GM18868 (cell line): ENCODE measurements at regions not wholly inside any gene's neighbourhood (a gene's known extent, or its start where the extent isn't known, plus 50 kb on each side); places are given as distances from the start of the nearest gene placed in this dataset.

Experiments used
- ATAC-seq: cut with Tn5 transposase; IDR thresholded peaks from one replicate; pipeline ENCODE4 v1.9.1; 2021; ENCODE audit warnings: mild to moderate bottlenecking, moderate library complexity; ENCODE audit not compliant: unreplicated experiment

DNA sequence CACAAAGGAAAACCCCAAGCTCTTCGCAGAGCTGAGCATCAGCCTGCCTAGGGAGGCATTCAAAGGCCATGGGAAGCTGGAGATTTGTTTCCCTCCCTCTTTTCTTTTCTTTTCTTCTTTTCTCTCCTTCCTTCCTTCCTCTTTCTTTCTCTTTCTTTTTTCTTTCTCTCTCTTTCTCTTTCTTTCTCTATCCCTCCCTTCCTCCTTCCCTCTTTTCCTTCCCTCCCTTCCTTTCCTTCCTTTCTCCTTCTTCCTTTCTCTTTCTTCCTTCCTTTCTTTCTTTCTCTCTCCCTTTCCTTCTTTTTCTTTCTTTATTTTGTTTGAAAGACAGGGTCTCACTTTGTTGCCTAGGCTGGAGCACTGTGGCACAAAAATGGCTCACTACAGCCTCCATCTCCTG lies 168.4 kb upstream of the ARL4C start:
- no peak for ATAC-seq

DNA sequence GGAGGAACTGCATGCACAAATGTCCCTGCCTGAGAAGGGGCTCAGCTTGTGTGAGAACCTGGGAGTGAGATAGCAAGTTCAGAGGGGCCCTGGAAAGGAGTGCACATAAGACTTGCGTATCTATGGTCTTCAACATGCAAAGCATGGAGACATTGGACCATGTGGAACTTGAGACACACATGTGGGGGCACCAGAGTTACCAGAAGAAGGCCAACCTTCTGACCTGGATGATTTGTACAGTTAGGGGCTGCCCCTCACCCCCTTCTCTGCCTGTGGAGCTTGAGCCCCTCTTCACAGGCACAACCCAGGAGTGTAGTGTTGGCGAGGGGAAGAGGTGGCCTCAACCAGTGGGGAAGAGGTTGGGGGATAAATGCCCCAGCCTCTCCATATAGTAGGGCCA lies 165.0 kb upstream of the ARL4C start:
- no peak for ATAC-seq

DNA sequence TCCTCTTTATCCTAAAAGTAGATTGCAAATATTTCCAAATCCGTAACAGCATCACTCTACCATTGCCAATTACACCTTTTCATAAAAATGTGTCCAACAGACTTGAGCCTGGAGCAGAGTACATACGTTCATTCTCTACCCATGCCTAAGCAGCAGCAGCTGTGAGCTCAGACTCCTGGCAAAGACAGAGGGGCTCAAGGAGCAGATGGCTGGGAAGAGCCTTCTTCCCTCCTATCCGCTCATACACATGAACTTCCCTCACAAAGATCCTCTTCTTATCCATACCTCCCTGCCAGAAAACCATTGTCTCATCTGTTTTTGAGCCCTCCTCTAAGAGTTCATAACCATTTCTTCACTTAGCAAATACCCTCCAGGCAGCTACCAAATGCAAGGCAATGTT lies 164.3 kb upstream of the ARL4C start:
- no peak for ATAC-seq

DNA sequence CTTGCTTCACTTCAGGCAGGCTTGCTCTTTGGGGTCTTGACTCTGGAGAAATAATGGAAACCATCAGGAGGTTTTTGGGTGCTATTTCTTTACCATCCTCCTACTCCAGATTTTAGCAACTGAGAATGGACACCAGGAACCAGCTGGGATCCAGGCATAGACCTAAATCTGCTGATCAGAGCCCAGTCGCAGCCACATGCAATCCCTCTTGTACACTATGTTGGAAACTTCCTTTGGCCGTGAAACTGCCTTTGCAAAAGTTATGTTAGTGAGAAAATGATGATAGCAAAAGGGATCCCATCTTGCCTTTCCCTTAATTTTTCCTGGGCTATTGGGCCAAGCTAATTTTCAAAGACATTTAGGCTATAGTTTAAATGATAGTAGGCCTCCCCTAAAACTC lies 158.8 kb upstream of the ARL4C start:
- no peak for ATAC-seq

DNA sequence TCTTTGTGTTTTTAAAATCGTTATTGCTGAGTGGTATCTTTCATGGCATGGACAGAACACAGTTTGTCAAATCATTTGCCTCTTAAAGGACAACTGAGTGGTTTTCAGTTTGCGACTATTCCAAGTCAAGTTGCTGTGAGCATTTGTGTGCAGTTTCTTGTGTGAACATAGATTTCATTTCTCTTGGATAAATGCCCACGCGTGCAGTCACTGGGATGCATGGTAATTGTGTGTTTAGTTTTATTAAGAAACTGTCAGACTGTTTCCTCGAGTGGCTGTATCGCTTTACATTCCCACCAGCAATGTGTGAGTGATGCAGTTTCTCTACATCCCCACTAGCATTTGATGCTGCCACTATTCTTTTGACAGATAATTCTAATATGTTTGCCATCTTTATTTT lies 154.0 kb upstream of the ARL4C start:
- no peak for ATAC-seq

DNA sequence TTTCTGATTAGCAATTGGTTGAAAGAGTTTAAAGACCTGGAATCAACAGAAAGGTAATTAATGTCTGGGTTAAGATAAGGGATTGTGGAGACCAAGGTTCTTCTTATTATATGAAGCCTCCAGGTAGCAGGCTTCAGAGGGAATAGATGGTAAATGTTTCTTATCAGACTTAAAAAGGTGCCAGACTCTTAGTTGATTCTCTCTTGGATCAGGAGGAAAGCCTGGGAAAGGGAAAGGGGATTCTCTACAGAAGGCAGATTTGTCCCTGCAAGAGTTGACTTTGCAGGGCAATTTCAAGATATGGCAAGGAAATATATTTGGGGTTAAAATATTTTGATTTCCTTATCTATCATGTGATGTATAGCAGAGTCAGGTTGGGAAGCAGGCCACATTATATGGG lies 153.1 kb upstream of the ARL4C start:
- no peak for ATAC-seq

DNA sequence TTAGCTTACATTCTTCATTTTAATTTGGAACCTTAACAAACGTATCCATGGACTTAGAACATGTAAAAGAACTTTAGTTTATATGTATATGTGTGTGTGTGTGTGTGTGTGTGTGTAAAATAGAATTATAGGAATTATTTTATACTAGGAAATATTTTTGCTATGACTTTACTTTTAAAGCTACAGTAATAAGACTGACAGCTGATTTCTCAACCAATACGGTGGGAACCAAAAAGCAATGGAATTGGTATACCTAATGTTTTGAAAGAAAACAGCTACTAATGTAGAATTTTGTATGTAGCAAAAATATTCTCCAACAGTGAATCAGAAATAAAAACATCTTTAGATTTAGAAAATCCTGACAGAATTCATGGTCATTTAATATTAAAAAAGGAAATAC lies 146.5 kb upstream of the ARL4C start:
- ATAC-seq = no peak

DNA sequence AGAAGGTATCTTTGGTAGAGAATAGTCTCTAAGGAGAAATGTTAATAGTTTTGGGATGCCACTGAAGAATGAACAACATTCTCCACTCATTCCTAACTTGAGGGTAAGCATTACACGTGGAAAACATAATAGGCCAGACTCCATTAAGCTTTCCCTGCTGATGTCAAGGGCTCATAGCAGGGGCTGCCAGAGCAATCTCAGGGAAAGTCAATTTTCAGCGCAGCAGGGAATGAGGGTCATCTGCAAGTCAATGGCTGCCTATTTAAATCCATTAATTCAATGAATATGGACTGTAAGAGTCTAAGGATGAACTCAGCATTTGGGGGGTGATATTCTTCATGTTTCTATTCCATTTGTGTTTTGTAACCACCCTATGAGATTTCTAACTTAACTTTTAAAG lies 144.2 kb upstream of the ARL4C start:
- no peak for ATAC-seq

DNA sequence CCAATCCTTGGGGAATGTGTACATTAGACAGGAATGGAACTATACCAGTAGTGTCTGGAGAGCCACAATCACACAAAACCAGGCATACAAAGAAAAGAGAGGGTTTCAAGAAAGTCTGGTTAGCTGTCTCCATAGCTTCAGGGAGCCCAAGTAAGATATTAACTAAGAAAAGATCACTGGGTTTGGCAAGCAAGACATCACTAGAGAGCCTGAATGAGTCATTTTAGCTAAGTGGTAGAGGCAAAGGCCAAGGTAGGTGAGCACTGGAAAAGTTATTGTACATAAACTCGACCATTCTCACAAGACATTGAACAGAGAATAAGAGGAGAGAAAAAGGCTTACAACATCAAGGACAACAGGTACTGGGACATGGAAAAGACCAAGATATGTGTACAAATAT lies 143.8 kb upstream of the ARL4C start:
- ATAC-seq = no peak

DNA sequence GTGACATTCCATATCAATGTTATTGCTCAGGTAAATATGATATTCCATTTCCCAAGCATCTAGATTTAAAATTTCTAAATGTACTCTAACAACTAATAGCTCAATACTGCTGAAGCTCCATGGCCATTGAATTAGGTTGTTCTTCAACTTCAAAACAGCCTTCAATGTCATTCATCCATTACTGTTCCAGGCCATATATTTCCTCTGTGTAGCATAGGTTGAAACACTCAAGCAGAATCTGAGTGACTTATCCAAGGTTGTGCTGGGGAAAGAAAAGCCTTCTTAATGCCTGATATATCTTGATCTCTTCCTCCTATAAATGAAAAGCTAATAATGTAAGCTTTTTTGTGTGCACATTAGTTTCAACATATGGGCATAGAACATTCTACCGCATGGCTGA lies 142.1 kb upstream of the ARL4C start:
- no peak for ATAC-seq

DNA sequence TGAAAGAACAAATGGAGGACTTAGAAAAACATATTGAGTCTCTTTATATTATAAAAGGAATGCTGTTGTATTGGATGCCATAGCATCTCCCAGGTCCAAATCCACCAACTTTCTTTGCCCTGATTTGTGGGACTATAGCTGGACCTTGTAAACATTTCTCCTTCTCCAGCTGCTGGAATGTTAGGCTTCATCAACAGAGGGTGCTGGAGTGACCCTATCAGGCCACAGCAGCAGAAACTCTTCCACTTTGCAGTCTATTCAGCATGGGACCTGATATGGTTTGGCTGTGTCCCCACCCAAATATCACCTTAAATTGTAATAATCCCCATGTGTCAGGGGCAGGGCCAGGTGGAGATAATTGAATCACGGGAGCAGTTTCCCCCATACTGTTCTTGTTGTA lies 138.4 kb upstream of the ARL4C start:
- ATAC-seq = no peak

DNA sequence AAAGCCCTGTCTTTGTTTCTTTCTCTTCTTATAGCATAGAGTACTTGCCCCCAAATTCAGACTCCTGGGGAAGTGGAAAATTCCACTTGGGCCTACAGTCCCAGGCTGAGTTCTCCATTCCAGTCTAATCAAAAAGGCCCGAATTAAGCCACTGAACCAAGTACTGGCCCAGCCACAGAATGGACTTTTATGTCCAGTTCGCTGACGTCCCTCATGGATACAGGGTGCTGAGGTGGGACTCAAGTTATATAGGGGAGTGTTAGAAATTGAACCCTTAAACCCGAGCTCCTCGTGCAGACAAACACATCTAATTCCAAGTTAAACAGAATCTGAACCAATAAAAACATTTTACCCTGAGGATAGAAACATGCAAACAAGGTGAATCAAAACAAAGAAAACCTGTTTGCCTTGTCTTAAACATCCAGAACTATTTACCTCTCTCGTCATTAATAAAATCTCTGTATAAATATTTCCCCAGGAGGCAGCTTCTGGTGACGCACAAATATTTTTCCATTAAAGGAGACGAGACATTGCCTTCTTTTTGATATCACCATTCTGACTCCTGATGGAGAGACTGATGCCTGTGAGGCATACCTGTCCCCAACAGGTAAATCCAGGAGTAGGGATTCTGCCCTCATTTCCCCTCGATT lies 136.8 kb upstream of the ARL4C start:
- ATAC-seq = no peak

DNA sequence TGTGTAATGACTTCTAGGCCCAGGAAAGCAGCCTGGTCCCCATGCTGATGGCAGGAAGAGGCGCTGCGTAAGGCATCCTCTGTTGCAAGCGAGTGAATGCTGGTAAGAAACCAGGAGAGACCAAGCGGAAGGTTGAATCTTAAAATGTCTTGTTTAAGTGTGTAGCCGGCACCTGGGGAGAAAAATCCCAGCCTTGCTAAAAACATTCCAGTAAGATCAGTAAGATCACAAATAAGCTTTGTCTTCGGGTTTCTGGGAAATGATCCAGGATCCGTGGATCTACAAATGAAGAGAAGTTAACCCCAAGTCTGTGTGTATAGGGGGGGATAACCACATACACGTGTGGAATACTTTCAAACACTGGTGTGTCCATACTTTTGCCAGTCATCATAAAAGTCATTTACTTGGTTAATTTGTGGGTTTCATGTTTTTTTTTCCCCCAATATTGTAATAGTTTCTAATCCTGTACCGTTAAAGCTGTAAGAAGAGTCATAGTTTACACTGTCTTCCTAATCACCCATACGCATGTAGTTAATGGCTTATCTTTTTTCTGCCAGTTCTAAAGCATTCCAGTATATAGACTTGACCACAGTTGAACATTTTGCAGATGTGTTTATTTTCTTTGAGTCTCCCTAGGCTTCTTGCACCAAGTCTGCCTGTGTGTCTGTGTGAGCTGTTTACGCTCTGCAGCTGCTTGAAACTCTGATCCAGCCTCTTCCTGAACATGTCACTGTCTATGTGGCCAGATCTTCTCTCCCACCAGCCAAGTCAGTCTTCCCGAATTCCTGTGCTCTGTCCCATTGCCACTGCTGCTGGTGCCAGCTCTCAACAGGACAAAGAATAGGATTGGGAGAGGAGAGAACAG lies 135.9 kb upstream of the ARL4C start:
- ATAC-seq = no peak

DNA sequence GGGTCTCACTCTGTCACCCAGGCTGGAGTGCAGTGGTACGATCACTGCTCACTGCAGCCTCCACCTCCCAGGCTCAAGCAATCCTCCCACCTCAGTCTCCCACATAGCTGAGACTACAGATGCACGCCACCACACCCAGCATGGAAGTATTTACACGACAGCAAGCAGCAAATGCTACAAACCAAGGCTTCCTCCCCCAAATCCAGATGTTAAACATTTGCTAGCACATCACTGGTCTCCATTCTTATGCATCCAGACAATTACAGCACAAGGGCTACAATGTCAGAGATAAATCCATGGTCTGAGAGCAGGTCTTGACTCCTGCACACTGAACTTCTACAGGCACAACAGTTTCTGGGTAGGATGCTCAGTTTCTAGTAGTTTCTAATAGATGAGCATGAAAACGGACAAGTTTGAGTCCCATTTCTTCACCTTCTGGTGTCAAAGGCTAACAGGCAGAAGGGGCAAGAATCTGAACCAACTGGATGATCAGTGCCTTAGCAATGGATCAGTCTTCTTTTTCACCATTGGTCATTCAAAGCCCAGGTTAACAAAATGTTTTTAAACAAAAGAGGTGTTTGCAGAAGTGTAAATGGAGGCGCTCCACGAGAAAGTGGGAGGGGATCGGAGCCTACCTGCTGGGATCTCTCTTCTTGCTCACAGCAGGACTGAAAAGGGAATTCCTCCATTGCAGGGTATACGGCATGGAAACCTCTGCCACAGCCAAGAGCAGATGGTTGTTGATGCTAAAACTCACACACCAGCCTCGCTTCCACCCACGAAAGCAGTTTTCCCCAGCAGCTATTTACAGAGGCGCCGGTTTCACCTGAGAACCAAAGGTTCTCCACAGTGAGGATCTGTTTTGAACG lies 135.0 kb upstream of the ARL4C start:
- ATAC-seq = no peak

DNA sequence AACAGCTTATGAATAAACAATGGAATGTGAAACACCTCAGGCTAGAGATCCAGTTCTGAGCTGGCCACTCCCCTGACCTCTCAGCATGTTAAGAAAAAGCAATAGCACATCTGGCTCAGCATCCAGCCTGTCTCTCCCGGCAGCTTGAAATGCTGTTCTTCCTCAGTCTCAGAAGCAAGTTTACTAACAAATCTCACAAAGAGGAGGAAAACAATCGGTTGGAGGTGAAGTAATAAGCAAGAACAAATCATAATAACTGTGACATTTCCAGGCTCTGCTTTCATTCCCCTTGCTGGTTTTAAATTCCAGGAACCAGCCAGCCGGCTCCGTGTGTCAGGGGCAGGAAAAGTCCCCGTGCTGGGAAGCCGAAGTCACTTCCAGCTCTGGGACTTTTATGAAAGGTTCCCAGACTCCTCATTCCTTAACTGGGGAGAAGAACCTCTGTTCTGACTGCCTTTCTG lies 133.9 kb upstream of the ARL4C start:
- ATAC-seq = no peak

DNA sequence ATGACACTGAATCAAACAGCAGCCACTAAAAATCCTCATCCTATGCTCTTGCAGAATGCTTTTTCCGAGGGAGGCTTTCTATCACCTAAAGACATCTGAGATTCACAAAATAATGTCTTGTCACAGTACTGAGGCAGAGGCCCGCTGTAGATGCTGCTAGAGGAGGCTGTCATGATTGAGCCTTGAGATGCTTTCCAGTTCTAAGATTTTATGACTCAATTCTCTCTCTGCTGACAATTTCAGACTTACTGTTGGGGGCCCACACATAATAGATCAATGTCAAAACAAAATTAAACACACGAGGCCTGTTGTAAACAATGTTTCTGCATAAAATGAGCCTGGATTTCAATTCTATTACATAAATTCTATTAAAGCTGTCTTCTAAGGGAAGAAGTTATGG lies 132.7 kb upstream of the ARL4C start:
- no peak for ATAC-seq

DNA sequence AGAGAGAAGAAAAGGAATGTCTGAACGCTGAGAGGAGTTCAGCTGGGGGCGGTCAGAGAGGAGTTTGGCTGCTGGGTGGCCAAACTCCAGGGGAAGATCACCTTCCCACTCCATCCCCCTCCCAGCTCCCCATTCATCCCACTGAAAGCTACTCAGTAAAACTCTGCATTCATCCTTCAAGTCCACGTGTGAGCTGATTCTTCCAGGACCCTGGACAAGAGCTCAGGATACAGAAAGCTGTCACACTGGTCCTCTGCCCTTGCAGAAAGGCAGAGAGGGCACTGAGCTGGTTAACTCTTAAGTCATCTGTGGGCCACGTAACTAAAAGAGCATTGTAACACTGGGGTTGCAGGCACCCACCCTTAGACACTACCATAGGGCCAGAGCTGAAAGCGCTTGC lies 132.1 kb upstream of the ARL4C start:
- no peak for ATAC-seq

DNA sequence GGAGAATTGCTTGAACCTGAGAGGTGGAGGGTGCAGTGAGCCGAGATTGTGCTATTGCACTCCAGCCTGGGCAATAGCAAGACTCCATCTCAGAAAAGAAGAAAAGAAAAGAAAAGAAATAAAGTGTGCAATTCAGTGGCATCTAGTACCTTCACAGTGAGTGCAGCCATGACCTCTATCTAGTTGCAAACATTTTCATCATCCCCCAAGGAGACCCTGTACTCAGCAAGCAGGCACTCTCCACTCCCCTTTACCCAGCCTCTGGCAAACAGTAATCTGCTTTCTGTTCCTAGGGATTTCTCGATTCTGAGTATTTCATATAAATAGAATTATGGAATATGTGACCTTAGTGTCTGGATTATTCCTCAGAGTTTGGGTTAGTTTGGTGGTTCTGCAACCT lies 130.4 kb upstream of the ARL4C start:
- no peak for ATAC-seq

DNA sequence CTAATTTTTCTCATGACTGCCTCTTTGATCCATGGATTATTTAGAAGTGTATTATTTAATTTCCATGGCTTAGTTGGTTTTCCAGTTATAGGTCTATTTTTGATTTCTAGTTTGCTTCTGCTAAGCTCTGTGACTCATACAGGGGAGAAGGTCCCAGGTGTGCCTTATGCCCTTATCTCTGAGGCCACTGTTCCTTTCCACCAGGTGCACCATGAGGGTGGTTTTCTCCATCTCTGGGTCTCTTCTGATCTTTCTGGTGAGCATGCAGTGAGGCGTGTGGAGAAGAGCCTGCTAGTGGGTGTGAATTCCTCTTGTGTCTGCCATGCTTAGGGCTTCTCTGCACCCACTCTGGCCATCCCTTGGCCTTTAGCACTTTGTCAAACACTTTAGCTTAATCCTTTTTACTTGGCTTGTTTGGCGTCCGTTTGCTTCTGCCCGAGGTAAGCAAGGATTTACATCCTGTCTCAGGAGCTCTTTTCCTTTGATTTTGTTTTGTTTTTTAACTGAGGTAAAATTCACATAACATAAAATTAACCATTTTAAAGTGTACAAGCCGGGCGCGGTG lies 129.8 kb upstream of the ARL4C start:
- no peak for ATAC-seq

DNA sequence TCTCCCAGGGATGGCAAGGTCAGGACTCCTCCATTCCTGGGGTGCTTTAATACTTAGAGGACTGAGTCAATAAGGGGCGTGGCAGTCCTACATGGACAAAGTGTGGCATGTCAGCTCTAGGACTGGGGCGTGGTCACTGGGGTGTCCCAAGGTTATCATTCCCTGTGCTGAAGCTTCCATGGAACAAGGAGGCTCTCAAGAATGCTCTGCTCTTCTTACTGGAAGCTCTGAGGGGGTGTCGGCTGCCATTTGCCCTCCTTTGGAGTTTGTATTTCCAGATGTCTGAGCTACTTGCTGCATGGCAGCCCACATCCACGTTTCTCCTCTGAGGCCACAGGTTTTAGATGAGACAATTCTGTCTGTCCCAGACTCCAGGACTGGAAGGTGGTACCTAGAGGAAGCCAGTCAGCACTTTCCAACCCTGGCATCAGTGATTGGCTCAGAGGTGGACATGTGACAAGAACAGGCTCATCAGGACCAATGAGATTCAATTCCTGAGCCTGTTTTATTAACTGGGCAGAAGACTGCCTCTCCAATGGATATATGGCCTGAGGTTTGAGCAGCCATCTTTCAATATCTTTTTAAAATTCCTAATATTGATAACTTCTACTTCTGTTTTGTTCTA lies 128.9 kb upstream of the ARL4C start:
- ATAC-seq = no peak

DNA sequence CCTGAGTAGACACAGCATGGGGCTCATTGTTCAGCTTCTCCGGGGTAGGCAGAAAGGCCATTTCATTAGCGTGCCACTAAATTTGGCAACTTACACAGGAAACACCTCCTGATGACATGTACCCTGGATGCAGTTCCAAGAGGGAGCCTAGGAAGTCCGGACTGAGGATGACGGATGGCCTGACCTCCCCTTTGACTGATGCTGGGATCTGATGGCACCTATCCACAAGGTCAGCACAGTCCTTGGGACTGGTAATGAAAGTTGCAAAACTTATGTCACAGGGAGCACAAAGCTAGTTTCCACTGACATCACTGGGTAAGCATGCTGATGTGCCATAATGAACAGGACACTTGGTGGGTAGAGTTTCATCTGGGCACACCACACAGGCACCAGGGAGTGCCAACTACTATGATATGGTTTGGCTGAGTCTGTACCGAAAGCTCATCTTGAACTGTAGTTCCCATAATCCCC lies 126.7 kb upstream of the ARL4C start:
- no peak for ATAC-seq
